ENCODE measurements at regions not wholly inside any gene's neighbourhood (a gene's known extent, or its start where the extent isn't known, plus 50 kb on each side); places are given as distances from the start of the nearest gene placed in this dataset.

DNA sequence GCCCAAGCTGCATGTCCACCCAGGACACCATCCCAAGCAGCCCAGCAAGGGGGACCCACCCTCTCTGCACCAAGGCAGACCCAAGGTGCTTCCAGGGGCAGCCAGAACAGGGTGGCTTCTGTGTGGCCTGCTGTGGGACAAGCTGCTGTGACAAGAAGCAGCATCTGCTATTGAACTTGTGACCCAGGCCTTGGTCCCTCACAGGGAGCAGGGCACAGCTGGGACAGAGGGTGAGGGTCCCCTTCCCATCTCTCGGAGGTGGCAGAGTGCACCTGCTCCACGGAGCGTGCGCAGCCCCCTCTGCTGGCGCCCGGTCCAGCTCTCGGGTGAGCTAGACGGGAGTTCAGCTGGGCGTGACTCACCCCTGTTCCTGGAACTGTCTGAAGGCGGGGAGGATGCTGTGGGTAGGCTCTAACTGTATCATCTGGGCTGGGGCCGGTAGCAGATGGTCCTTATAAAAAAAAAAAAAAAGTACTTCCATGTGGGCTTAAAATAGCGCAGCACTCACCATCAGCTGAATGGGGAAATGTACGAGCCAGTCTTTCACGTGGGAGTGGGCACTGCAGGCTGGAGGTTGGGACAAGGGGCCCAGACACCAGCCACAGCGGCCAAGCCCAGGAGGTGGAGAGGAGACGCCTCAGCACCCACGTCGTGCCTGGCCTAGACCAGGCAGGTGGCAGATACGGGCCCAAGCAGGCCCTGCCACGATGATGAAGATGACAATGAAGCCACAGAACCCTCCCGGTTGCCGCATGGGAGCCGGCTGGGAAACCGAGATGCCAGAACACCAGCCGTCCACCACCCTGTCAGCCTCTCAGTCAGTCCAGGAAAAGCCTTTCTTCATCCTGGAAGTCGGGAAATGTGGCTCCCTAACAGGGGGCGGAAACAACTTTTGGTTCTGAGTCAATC is 136.8 kb upstream of the ID2 start:
- no peak for DNase-seq (ENCODE audit: extremely low spot score)

GRCh38 chr2:8545695-8546611 is 135.9 kb upstream of the ID2 start:
- Histone ChIP-seq H3K36me3 (no peaks in the 10 kb centered on the region), H3K4me1 (peaks cover 9 to 21% (median 15%) of the 10 kb centered on the region in 4 donors), H3K27ac (replicated peaks in 1 of 4) (peak overlapping the region in 1 of 4 donors; percentile 22), H3K9me3 (no peaks in the 10 kb centered on the region), H3K4me3 (no peak overlapping the region), H3K27me3 (no peaks in the 10 kb centered on the region)
- intact Hi-C loops (cut with DNase I) = no loop called here
- TF ChIP-seq POLR2A (IDR thresholded peaks at IDR 0.05; ENCODE audit: low read depth) = no peak
- TF ChIP-seq, protein P1, sequence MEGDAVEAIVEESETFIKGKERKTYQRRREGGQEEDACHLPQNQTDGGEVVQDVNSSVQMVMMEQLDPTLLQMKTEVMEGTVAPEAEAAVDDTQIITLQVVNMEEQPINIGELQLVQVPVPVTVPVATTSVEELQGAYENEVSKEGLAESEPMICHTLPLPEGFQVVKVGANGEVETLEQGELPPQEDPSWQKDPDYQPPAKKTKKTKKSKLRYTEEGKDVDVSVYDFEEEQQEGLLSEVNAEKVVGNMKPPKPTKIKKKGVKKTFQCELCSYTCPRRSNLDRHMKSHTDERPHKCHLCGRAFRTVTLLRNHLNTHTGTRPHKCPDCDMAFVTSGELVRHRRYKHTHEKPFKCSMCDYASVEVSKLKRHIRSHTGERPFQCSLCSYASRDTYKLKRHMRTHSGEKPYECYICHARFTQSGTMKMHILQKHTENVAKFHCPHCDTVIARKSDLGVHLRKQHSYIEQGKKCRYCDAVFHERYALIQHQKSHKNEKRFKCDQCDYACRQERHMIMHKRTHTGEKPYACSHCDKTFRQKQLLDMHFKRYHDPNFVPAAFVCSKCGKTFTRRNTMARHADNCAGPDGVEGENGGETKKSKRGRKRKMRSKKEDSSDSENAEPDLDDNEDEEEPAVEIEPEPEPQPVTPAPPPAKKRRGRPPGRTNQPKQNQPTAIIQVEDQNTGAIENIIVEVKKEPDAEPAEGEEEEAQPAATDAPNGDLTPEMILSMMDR (IDR thresholded peaks at IDR 0.05) = no peak
- TF ChIP-seq POLR2AphosphoS5 (IDR thresholded peaks at IDR 0.05) = no peak
- no peak for TF ChIP-seq EP300 (IDR thresholded peaks at IDR 0.05)
- WGBS = 93% methylated on average over 24 of the region's 30 CpGs
- no peak for DNase-seq (ENCODE audit: extremely low spot score)

More for the DNA sequence above, 136.8 kb upstream of the ID2 start:
- no peak for TF ChIP-seq EP300 (IDR thresholded peaks at IDR 0.05)
- TF ChIP-seq, protein P1 (IDR thresholded peaks at IDR 0.05) = peak in 2 of 3 experiments; percentile 7 to 21
- peak; percentile 26 to 46 for TF ChIP-seq POLR2AphosphoS5 (IDR thresholded peaks at IDR 0.05)
- Histone ChIP-seq H3K9me3 (no peaks in the 10 kb centered on the region), H3K27ac (replicated peaks in 1 of 4) (peak overlapping the region in 3 of 4 donors; percentile 23 to 46 (median 28)), H3K4me1 (peaks cover 11 to 25% (median 18%) of the 10 kb centered on the region in 4 donors), H3K36me3 (no peaks in the 10 kb centered on the region), H3K27me3 (no peaks in the 10 kb centered on the region), H3K4me3 (no peak overlapping the region)
- intact Hi-C loops (cut with DNase I) = no loop called here
- 49% methylated on average over 22 of the region's 27 CpGs for WGBS

DNA sequence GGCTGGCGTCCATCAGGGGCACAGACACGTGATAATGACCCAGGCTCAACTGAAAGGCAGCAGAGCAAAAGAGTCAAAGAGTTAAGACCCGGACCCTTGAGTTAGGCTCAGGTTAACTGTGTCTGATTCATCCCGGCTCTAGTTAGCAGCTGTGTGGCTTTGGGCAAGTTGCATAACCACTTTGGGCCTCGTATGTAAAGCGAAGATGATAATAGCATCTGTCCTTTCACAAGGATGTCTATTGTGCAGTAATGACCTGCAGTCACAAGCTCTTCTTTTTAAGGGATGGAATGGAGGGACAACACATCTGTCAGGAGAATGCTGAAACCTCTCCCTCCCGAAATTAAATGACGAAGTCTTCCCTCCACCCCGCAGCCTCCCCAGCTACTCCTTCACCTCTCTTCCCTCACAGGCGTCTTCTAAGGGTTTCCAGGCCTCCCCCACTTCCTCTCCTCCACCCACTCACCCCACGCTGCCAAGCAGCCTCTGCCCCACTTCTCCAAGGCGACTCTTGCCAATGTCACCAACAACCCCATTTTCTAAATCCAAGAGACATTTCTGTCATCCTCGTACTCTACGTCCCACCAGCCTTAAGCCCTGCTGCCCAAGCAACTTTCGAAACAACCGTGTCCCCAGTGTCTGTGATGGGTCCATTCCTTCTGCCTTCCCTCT is 135.1 kb upstream of the ID2 start:
- H3K27ac ChIP-seq (replicated peaks in 1 of 4) = no peak overlapping the region
- TF ChIP-seq EP300 (IDR thresholded peaks at IDR 0.05) (no peak), POLR2AphosphoS5 (IDR thresholded peaks at IDR 0.05) (no peak), POLR2A (IDR thresholded peaks at IDR 0.05; ENCODE audit: low read depth) (no peak)
- TF ChIP-seq, protein P1 (IDR thresholded peaks at IDR 0.05) = no peak
- no peak for DNase-seq (ENCODE audit: extremely low spot score)
- H3K9me3 ChIP-seq = no peaks in the 10 kb centered on the region
- intact Hi-C loops (cut with DNase I) = no loop called here
- H3K27me3 ChIP-seq = no peaks in the 10 kb centered on the region
- H3K36me3 ChIP-seq = no peaks in the 10 kb centered on the region
- no peak overlapping the region for H3K4me3 ChIP-seq
- peaks cover 9 to 21% (median 15%) of the 10 kb centered on the region in 4 donors for H3K4me1 ChIP-seq
- 78% methylated on average over 16 of the region's 16 CpGs for WGBS

DNA sequence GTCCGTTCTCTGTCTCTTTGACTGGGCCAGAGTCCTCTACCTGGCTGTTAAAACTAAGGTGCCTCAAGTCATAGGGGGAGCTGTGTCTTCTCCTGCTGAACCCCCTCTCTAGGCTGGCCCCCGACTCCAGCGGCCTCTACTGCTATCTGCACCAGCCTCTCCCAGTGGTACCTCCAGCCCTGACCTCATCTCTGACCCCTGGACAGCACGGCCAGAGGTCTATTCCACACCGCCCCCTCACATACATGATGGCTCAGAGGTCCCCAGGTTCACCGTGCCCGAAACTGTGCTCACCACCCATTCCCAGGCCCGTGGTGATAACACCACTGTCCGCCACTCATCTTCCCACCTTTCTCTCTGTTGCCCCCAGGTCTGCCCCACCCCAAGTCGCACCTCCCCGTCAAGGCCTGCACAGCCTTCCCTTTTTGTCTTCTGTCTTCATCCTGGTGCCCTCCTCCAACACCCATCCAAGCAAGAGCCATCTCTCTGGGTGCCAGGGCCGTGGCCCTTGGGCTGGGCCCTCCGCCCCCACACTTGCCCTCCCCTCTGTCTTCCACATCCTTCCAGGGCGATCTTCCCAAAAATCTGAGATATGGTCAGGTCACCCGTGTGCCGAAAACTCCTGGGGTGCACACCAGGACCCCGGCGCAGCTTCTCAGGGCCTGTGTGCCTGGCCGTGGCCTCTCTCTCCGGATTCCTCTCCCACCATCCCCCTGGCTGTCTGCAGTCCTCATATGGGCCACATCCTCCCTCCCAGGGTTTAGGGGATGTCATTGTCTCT is 134.4 kb upstream of the ID2 start:
- TF ChIP-seq POLR2AphosphoS5 (IDR thresholded peaks at IDR 0.05) = no peak
- no peak for TF ChIP-seq EP300 (IDR thresholded peaks at IDR 0.05)
- TF ChIP-seq POLR2A (IDR thresholded peaks at IDR 0.05; ENCODE audit: low read depth) = no peak
- TF ChIP-seq, protein P1 (IDR thresholded peaks at IDR 0.05) = no peak
- WGBS = 98% methylated on average over 20 of the region's 20 CpGs
- no peak overlapping the region for H3K27ac ChIP-seq (replicated peaks in 1 of 4)

More for the DNA sequence above, 134.4 kb upstream of the ID2 start:
- no peak for DNase-seq (ENCODE audit: extremely low spot score)
- Histone ChIP-seq H3K9me3 (no peaks in the 10 kb centered on the region), H3K4me3 (no peak overlapping the region), H3K36me3 (no peaks in the 10 kb centered on the region), H3K27me3 (no peaks in the 10 kb centered on the region), H3K4me1 (peaks cover 9 to 21% (median 15%) of the 10 kb centered on the region in 4 donors)
- intact Hi-C loops (cut with DNase I) = no loop called here

All from esophagus muscularis mucosa (tissue), 4 donors.